ENCODE measurements at regions not wholly inside any gene's neighbourhood (a gene's known extent, or its start where the extent isn't known, plus 50 kb on each side); places are given as distances from the start of the nearest gene placed in this dataset.

- DNase-seq: no peak
- TF ChIP-seq CTCF (IDR thresholded peaks at IDR 0.05; ENCODE audit: partially characterized antibody, unreplicated experiment): no peak
- Mint-ChIP-seq H3K36me3 (ENCODE audit: unreplicated experiment) (no peaks in the 10 kb centered on the region), H3K27ac (ENCODE audit: unreplicated experiment) (no peak overlapping the region), H3K4me3 (ENCODE audit: unreplicated experiment) (no peak overlapping the region), H3K27me3 (ENCODE audit: unreplicated experiment) (no peaks in the 10 kb centered on the region), H3K4me1 (ENCODE audit: low read depth, unreplicated experiment) (no peaks in the 10 kb centered on the region), H3K9me3 (ENCODE audit: unreplicated experiment) (peaks cover 2% of the 10 kb centered on the region)
These were observed 51.0 kb upstream of the BARHL2 start for GRCh38 chr1:90768098-90768497.
